Fibroblast of pulmonary artery (primary cell): ENCODE measurements at regions not wholly inside any gene's neighbourhood (a gene's known extent, or its start where the extent isn't known, plus 50 kb on each side); places are given as distances from the start of the nearest gene placed in this dataset.
A peak's percentile ranks its signal among the peaks of the same experiment; 100 is the strongest.

ENCODE experiments used
- DNase-seq: peaks from one replicate; pipeline ENCODE4 v3.0.0-alpha.2; 2010; ENCODE audit warnings: low read depth
- H3K4me3 ChIP-seq: replicated peaks from 2 replicates; pipeline ENCODE4 v1.5.1; 2011; ENCODE audit warnings: low read depth, mild to moderate bottlenecking, control low read depth, low read length, moderate library complexity
- TF ChIP-seq, protein P1 (sequence below): IDR thresholded peaks from 2 replicates; pipeline ENCODE4 v1.5.1; 2011; ENCODE audit warnings: mild to moderate bottlenecking, control low read depth, low read length, inconsistent platforms; ENCODE audit errors: missing control alignments

DNA sequence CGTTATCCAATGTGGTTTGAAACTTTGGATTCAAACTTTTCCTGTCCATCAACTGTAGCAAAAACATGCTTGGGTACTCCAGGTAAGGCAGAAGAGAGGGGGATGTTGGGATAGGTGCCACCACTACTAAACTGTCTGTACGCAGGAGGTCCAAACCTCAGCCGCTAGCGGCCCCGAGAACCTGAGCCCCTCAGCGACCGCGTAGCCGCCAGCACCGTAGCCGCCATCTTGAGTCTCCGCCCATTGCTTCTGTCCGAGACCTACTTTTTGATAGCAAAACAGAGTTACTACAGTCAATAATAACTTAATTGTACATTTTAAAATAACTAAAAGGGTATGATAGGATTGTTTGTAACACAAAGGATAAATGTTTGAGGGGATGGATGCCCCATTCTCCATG is 119.9 kb upstream of the GRID2 start:
- no peak overlapping the region for H3K4me3 ChIP-seq
- TF ChIP-seq, protein P1, sequence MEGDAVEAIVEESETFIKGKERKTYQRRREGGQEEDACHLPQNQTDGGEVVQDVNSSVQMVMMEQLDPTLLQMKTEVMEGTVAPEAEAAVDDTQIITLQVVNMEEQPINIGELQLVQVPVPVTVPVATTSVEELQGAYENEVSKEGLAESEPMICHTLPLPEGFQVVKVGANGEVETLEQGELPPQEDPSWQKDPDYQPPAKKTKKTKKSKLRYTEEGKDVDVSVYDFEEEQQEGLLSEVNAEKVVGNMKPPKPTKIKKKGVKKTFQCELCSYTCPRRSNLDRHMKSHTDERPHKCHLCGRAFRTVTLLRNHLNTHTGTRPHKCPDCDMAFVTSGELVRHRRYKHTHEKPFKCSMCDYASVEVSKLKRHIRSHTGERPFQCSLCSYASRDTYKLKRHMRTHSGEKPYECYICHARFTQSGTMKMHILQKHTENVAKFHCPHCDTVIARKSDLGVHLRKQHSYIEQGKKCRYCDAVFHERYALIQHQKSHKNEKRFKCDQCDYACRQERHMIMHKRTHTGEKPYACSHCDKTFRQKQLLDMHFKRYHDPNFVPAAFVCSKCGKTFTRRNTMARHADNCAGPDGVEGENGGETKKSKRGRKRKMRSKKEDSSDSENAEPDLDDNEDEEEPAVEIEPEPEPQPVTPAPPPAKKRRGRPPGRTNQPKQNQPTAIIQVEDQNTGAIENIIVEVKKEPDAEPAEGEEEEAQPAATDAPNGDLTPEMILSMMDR = no peak
- no peak for DNase-seq

DNA sequence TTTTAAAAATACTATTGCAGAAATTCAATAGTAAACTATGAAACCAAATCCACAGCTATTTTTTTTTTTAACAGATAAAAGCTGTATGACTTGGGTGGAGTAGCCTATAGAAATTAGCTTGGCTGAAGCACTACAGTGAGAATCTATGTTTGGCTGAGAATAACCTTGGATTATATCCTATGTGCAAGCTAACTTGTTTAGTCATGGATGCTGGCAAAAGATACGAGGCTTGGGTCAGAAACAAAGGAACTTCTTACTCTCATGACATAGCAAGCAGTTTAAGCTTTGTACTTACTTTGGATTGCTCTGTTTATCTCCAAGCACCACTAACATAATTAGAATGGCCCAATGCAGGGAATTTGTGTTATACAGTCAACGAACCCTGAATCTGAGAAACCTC is 119.2 kb upstream of the GRID2 start:
- H3K4me3 ChIP-seq = no peak overlapping the region
- peak; percentile 60 for DNase-seq
- TF ChIP-seq, protein P1 = no peak

DNA sequence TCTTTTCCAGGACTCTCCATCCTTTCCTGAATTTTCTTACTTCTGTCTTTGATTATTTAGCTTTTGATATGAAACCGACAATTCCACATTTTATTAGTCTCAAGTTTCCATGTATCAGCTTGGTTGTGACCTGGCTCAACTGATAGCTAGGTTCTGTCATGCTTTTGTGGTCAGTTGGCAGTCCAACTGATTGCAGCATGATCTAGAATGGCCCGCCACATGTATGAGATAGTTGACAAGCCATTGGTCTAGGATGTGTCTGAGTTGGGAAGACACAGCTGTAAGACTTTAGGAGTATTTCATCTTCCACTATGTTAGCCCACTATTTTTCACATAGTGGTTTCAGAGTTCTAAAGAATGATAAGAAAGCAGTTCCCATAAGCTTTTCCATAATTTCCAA is 117.5 kb upstream of the GRID2 start:
- DNase-seq = no peak
- TF ChIP-seq, protein P1 = no peak
- H3K4me3 ChIP-seq = no peak overlapping the region

DNA sequence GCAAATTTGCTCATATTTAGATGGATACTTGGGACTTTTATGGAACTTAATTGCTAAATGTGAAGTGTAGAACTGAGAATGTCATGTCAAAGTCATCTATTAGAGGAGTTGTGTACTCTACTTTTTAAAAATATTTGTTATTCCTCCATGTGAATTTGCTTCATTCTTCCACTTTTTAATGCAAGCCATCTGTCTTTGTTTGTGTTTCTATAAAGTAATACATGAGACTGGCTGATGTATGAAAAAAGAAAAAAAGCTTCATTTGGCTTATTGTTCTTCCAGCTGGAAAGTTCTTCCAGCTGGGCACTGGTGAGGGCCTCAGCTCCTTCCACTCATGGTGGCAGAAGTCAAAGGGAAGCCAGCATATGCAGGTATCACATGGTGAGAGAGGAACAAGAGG is 114.6 kb upstream of the GRID2 start:
- TF ChIP-seq, protein P1 = no peak
- H3K4me3 ChIP-seq = no peak overlapping the region
- no peak for DNase-seq

DNA sequence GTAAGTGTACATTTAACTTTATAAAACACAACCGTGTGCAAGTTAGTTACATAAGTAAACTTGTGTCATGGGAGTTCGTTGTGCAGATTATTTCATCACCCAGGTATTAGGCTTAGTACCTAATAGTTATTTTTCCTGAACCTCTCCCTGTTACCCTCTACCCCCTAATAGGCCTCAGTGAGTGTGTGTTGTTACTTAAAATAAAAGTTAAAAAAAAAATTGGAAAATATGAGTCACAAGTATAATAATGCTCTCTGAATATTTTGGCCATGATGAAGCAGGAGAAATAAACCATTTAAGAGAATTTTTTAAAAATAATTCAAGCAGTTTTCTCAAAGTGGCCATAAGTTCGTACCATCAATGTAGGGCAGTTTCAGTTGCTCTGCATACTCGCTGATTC is 105.1 kb upstream of the GRID2 start:
- DNase-seq = peak; percentile 60
- TF ChIP-seq, protein P1 = no peak
- no peak overlapping the region for H3K4me3 ChIP-seq

DNA sequence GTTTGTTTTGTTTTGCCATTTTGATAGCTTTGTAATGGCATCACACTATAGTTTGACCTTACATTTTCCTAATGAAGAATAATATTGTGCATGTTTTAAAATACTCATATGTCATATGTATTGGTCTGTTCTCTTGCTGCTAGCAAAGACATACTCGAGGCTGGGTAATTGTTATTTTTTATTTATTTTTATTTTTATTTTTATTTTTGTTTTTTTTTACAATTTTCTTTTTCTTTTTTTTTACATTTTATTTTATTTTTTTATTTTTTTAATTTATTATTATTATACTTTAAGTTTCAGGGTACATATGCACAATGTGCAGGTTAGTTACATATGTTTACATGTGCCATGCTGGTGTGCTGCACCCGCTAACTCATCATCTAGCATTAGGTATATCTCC is 104.6 kb upstream of the GRID2 start:
- TF ChIP-seq, protein P1 = no peak
- H3K4me3 ChIP-seq = no peak overlapping the region
- DNase-seq = no peak

DNA sequence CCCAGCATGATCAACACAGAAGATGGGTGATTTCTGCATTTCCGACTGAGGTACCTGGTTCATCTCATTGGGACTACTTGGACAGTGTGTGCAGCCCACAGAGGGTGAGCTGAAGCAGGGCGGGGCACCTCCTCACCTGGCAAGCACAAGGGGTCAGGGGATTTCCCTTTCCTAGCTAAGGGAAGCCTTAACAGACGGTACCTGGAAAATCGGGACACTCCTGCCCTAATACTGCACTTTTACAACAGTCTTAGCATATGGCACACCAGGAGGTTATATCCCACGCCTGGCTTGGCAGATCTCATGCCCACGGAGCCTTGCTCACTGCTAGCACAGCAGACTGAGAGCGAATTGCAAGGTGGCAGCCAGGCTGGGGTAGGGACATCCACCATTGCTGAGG is 92.9 kb upstream of the GRID2 start:
- TF ChIP-seq, protein P1 = no peak
- no peak overlapping the region for H3K4me3 ChIP-seq
- no peak for DNase-seq
